ENCODE measurements at regions not wholly inside any gene's neighbourhood (a gene's known extent, or its start where the extent isn't known, plus 50 kb on each side); places are given as distances from the start of the nearest gene placed in this dataset.

- TF ChIP-seq ZNF70 (CRISPR knock-in tag; IDR thresholded peaks at IDR 0.05) (no peak), ARNTL (CRISPR knock-in tag; IDR thresholded peaks at IDR 0.05; ENCODE audit: borderline replicate concordance, low read depth) (no peak)
- TF ChIP-seq, protein P1, sequence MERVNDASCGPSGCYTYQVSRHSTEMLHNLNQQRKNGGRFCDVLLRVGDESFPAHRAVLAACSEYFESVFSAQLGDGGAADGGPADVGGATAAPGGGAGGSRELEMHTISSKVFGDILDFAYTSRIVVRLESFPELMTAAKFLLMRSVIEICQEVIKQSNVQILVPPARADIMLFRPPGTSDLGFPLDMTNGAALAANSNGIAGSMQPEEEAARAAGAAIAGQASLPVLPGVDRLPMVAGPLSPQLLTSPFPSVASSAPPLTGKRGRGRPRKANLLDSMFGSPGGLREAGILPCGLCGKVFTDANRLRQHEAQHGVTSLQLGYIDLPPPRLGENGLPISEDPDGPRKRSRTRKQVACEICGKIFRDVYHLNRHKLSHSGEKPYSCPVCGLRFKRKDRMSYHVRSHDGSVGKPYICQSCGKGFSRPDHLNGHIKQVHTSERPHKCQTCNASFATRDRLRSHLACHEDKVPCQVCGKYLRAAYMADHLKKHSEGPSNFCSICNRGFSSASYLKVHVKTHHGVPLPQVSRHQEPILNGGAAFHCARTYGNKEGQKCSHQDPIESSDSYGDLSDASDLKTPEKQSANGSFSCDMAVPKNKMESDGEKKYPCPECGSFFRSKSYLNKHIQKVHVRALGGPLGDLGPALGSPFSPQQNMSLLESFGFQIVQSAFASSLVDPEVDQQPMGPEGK (CRISPR knock-in tag; IDR thresholded peaks at IDR 0.05; ENCODE audit: borderline replicate concordance) = no peak
Observed at GRCh38 chr5:136501133-136501532, 135.8 kb upstream of the TRPC7 start.

Data from SK-N-SH treated with all-trans-retinoic acid at 6 μM for 48 hours (cell line).